ENCODE measurements at regions not wholly inside any gene's neighbourhood (a gene's known extent, or its start where the extent isn't known, plus 50 kb on each side); places are given as distances from the start of the nearest gene placed in this dataset.

- no peak for TF ChIP-seq BACH1 (IDR thresholded peaks at IDR 0.05; ENCODE audit: low read length)
- TF ChIP-seq NRF1 (IDR thresholded peaks at IDR 0.05; ENCODE audit: low read depth, low read length): no peak
These were observed 125.9 kb upstream of the SLC7A14 start for GRCh38 chr3:170711786-170712185.
